ENCODE measurements at regions not wholly inside any gene's neighbourhood (a gene's known extent, or its start where the extent isn't known, plus 50 kb on each side); places are given as distances from the start of the nearest gene placed in this dataset.

DNA sequence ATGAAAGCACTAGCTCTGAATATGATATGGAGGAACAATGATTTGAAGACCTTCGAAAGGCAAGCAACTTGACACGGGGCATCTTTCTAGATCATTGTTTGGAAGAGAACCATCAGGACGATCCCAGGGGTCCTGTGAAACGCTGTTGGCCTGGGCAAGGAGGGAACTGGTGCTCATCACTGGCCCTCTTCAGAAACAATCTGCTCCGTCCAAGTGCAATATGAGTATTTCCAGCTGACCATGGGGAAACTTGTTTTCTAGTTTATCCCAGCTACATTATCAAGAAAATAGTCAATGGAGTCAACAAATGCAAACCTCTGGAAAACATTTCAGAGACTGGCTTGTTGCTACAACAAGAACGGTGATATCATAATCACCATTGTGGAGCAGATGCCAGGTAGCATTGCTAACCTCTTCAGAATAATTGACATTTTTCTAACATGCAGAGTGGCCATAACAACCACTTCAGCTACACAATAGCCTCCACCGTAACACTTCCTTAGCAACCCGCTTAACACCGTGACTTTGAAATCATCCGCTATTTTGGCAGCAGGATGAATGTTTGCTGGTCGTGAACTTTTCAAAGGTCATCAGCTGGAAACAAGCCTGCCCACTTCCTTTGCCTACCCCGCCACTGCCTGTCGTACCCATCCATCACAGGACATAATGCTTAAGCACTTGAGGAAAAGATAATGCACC lies 112.0 kb upstream of the PDE10A start:
- H3K27ac ChIP-seq = no peak overlapping the region
- TF ChIP-seq, protein P1, sequence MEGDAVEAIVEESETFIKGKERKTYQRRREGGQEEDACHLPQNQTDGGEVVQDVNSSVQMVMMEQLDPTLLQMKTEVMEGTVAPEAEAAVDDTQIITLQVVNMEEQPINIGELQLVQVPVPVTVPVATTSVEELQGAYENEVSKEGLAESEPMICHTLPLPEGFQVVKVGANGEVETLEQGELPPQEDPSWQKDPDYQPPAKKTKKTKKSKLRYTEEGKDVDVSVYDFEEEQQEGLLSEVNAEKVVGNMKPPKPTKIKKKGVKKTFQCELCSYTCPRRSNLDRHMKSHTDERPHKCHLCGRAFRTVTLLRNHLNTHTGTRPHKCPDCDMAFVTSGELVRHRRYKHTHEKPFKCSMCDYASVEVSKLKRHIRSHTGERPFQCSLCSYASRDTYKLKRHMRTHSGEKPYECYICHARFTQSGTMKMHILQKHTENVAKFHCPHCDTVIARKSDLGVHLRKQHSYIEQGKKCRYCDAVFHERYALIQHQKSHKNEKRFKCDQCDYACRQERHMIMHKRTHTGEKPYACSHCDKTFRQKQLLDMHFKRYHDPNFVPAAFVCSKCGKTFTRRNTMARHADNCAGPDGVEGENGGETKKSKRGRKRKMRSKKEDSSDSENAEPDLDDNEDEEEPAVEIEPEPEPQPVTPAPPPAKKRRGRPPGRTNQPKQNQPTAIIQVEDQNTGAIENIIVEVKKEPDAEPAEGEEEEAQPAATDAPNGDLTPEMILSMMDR (conservative IDR thresholded peaks at IDR 0.05) = no peak
- no peak for TF ChIP-seq ZFX (IDR thresholded peaks at IDR 0.05)

DNA sequence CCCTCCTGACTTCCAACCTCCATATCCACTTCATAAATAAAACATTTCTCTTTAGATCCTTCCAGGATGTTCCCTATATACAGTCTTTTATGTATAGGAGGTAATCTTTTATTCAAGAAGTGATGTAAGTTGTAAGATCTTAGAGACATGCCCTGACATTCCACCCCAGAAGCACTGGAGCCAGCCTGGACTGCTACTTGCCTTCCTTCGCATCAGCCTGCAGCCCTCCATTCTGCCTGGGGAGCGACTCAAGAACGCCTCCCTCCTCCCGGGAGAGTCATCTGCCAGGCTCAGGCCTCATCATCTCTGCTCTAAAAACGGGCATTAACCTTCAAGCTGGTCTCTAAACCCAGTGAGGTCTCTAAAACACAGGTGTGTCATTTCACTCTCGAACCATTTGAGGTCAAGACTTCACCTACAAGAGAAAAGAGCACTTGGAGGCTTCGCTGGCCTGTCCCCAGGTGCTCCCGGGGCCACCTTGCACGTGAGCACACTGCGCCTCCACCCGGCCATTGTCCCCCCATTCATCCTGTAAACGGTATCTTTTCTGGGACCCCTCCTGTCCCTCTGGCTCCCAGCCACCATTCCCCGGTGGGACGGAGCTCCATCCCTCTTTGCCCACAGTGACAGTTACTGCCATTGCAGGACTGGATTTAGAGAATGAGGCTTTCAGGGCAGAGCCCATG lies 107.5 kb upstream of the PDE10A start:
- TF ChIP-seq ZFX (IDR thresholded peaks at IDR 0.05) = no peak
- TF ChIP-seq, protein P1 (conservative IDR thresholded peaks at IDR 0.05) = no peak
- H3K27ac ChIP-seq = peak overlapping the region; percentile 27; the same call in 1 of the 2 replicates

DNA sequence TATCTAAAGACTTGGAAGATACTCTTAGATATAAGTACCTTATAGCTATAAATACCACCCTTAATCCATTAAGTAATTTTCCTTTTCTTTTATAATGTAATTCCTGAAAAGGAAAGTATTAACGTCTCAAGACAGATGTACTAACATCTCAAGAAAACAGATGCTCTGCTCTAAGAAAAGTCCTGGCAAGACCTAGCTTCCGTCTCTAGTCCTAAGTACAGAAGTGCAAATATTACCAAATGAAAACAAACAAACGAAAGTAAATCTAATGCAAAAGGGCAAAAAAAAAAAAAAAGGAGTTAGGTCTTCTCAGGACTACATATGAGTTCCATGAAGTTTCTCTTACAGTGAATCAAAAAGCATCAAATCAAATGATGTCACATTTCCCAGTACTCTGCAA lies 106.8 kb upstream of the PDE10A start:
- TF ChIP-seq, protein P1 (conservative IDR thresholded peaks at IDR 0.05) = no peak
- no peak overlapping the region for H3K27ac ChIP-seq

DNA sequence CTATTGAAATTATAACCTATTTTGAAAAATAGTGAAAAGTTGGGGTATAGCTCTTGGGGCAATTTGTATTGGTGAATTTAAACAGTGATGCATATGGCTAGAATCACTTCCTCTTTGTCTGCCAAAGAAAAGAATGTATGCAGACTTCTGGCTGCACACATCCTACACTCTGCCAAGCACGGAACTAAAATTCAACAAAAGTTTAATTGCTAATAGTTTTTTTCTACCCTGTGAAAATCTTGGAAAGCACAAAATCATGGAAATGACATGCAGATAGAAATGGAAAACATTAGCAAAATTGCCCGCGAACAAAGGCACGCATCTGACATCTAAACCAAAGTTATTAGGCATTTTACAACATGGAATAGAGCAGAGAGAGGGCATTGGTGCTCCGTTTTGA lies 106.4 kb upstream of the PDE10A start:
- TF ChIP-seq, protein P1 (conservative IDR thresholded peaks at IDR 0.05) = no peak
- no peak for TF ChIP-seq ZFX (IDR thresholded peaks at IDR 0.05)
- H3K27ac ChIP-seq = no peak overlapping the region

DNA sequence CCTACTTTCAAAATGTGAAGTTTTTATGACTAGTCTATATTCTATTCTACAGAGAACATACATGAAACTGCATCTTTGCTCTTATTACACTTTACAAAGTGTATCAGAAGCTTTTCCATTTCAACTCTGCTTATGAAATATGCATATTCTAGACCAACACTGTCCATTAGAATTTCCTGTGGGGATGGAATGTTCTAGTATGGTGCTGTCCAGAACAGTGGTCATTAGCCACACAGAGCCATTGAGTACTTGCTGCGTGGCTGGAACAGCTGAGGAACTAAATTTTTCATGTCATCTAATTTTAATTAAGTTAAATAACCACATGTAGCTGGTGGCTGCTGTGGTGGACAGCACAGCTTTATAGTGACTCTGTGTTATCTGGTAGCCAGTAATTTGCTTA lies 105.9 kb upstream of the PDE10A start:
- TF ChIP-seq, protein P1 (conservative IDR thresholded peaks at IDR 0.05) = no peak
- TF ChIP-seq ZFX (IDR thresholded peaks at IDR 0.05) = no peak
- no peak overlapping the region for H3K27ac ChIP-seq

DNA sequence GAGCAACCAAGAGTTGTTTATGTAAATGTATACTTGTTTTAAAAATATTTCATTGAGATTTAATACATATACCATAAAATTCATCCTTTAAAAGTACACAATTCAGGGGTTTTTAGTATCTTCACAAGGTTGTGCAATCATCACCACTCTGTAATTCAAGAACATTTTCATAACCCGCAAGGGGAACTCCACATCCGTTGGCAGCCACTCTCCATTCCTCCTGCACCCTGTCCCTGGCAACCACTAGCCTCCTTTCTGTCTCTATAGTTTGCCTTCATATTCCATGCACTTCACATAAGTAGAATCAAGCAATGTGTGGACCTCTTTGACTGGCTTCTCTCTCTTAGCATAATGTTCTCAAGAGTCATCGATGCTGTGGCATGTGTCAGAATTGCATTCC lies 104.2 kb upstream of the PDE10A start:
- TF ChIP-seq, protein P1 (conservative IDR thresholded peaks at IDR 0.05) = no peak
- TF ChIP-seq ZFX (IDR thresholded peaks at IDR 0.05) = no peak
- no peak overlapping the region for H3K27ac ChIP-seq

DNA sequence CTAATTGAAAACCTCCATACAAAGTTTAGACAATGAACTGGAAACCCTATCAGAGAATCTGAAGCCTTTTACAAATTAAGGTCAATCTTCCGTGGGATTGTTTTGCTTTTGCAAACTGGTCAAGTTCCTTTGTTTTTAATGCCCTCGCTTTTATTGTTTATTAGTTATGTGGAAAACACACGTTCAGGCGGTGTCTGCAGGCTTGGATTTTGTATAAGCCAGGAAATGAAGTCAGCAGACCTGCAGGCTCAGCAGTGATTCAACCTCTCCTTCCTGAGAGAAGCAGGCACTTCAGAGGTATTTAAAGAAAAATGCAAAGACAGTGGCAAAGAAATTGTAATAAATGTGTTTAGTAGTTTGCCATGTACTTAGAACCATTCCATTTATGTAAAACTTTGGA lies 103.4 kb upstream of the PDE10A start:
- no peak for TF ChIP-seq ZFX (IDR thresholded peaks at IDR 0.05)
- TF ChIP-seq, protein P1 (conservative IDR thresholded peaks at IDR 0.05) = no peak
- no peak overlapping the region for H3K27ac ChIP-seq
